ENCODE measurements at regions not wholly inside any gene's neighbourhood (a gene's known extent, or its start where the extent isn't known, plus 50 kb on each side); places are given as distances from the start of the nearest gene placed in this dataset.

GRCh38 chr9:19620326-19620725 is 168.5 kb downstream of the SLC24A2 start:
- Histone ChIP-seq H3K9me3 (ENCODE audit: control insufficient read depth, low read depth, low read length) (no peaks in the 10 kb centered on the region), H4K91ac (ENCODE audit: insufficient read length, low read depth, low read length) (no peak overlapping the region), H3T11ph (ENCODE audit: low read length) (no peak overlapping the region), H2BK20ac (ENCODE audit: low read depth, low read length, poor library complexity, severe bottlenecking) (no peak overlapping the region), H3K4ac (ENCODE audit: low read depth, low read length) (no peak overlapping the region), H2BK15ac (ENCODE audit: low read depth, low read length) (no peak overlapping the region), H2BK12ac (ENCODE audit: insufficient read length, low read depth, low read length) (no peak overlapping the region), H3K27ac (ENCODE audit: insufficient read length, low read depth, low read length) (no peak overlapping the region), H2BK5ac (ENCODE audit: insufficient read length, low read length) (no peak overlapping the region), H2AFZ (ENCODE audit: low read length) (no peak overlapping the region), H3K79me2 (ENCODE audit: insufficient read depth, low read length) (no peaks in the 10 kb centered on the region), H3K79me1 (ENCODE audit: insufficient read depth, low read depth, low read length, poor library complexity, severe bottlenecking) (no peaks in the 10 kb centered on the region), H3K14ac (ENCODE audit: insufficient read depth, low read length) (no peak overlapping the region), H4K8ac (replicated peaks; ENCODE audit: insufficient read length, low read depth, low read length) (no peak overlapping the region), H4K5ac (ENCODE audit: insufficient read length, low read depth, low read length) (no peak overlapping the region), H4K20me1 (ENCODE audit: control insufficient read depth, insufficient read depth, insufficient read length) (no peaks in the 10 kb centered on the region), H3K23me2 (ENCODE audit: insufficient read length, low read depth, low read length, poor library complexity, severe bottlenecking) (no peaks in the 10 kb centered on the region), H3K23ac (ENCODE audit: insufficient read length, low read depth, low read length) (no peak overlapping the region), H3K9ac (ENCODE audit: extremely low read depth, insufficient read length, low read length) (no peak overlapping the region), H3K27me3 (ENCODE audit: insufficient read depth, low read length) (no peaks in the 10 kb centered on the region), H2BK120ac (ENCODE audit: low read depth, low read length, poor library complexity, severe bottlenecking) (no peak overlapping the region), H3K56ac (ENCODE audit: insufficient read length, low read depth, low read length) (no peak overlapping the region), H2AK5ac (ENCODE audit: insufficient read length, low read length) (no peak overlapping the region), H3K18ac (ENCODE audit: insufficient read length, low read depth, low read length) (no peak overlapping the region), H3K4me2 (ENCODE audit: insufficient read depth, insufficient read length, low read length) (no peak overlapping the region), H3K4me1 (ENCODE audit: insufficient read depth, low read length) (no peaks in the 10 kb centered on the region; the same call in 1 of the 2 replicates)
- Mint-ChIP-seq H3K27ac (no peak overlapping the region), H3K9me3 (no peaks in the 10 kb centered on the region), H3K4me3 (no peak overlapping the region), H3K4me1 (peaks cover 0 to 7% of the 10 kb centered on the region in 2 experiments; a peak in 2 of 4 replicates), H3K27me3 (ENCODE audit: low read depth) (no peaks in the 10 kb centered on the region), H3K36me3 (ENCODE audit: insufficient read depth in 1 of 3, low read depth in 3 of 3) (no peaks in the 10 kb centered on the region)
- WGBS (ENCODE audit: extremely low coverage, insufficient read length, low lambda C conversion rate), result no CpG with 5 or more reads among the region's 4 CpGs
- TF ChIP-seq CTCF (conservative IDR thresholded peaks at IDR 0.05), result no peak
- no peak for DNase-seq
